ENCODE measurements at regions not wholly inside any gene's neighbourhood (a gene's known extent, or its start where the extent isn't known, plus 50 kb on each side); places are given as distances from the start of the nearest gene placed in this dataset.
"Not testable (repeated sequence)": the region's sequence is repeated elsewhere in the genome, so short reads cannot be mapped to it uniquely, and the experiment has no call there.

GRCh38 chrX:150255441-150256296, 107.4 kb upstream of the MAMLD1 start:
- DNase-seq, result no peak

GRCh38 chrX:150256297-150256650, 106.8 kb upstream of the MAMLD1 start:
- DNase-seq, result no peak

DNA sequence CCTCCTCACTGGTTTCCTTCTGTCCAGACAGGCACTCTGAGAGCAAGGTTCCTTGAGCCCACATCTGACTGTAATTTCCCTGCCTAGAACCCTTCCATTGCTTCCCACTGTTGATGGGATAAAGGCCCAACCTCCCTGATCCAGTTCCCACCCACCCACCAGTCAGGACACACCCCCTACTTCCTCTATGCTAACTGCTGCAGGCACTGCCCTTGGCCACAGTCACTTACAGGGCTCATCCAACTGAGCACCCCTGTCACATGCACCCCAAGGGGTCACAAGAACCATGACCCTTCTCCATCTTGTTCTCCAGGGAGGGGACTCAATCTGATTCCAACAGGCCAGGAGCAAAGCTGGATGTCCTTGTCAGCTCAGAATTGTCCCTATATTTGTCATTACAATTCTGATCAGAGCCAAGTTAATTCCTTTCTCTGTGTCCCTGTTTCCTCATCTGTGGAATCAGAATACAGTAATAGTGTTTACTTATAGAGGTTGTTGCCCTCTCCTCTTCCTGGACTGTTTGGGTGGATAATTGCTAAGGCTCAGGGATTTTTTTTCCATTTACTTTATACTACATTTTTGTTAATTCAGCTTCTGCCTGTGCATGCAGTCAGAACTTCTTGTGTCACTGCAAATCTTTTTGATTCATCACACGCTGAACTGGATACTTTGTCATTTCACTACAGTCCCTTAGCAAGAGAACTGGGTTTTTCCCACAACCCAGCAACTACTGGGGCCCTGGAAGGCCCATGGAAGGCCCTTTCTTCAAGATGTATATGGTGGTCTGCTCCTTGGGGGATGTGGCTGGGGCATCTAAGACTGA, 105.6 kb upstream of the MAMLD1 start:
- no peak for DNase-seq

DNA sequence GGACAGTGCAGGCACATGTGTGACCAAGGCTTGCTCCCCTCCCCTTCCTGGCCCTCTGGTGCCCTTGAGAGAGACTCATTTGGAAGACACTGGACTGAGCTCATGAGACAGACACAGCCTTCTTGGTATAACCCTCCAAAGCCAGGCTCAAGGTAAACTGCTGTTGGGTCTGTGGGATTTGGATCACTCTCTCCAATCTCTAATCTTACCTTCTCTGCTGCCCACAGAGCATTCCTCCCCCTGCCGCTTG, 105.0 kb upstream of the MAMLD1 start:
- DNase-seq, result no peak

DNA sequence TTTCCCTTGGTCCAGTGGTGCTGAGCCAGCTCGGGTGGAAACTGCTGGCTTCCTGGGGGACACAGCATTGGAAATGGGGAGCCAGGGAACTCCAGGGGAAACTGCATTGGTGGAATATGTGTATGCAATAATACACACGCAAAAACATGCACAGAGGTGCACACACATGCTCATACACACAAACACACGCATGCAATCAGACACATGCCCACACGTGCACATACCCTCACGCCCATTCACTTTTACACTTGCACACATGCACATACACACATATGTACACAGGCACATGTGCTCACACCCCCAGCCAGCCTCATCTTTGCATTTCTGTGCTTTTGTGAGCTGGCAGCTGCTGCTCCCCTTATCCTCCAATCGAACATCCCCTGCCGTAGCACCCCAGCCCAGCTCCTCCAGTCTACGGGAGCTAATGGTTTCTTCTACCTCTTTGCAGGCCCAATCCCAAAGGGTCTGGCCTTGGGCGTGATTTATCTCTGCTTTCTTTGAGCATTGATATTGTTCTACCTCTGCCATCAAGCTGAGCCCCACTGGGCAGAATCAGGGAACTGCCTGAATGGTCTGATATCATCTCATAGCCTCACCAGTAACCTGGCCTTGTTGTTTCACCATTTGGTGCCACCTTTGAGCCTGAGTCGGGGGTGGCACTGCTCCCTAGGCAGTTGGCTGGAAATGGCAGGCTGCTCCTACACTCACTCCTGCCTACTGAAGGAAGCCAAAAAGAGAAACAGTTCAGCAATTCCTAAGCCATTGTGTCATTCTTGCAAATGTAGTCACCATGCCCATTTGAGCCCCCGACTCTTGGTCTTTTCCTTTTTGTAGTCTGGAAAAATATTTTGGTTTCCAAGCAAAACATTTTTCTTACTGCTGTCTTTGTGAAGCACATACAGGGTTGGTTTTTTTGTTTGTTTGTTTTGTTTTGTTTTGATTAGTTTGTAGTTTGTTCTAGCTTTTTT, 104.4 kb upstream of the MAMLD1 start:
- DNase-seq, result no peak

DNA sequence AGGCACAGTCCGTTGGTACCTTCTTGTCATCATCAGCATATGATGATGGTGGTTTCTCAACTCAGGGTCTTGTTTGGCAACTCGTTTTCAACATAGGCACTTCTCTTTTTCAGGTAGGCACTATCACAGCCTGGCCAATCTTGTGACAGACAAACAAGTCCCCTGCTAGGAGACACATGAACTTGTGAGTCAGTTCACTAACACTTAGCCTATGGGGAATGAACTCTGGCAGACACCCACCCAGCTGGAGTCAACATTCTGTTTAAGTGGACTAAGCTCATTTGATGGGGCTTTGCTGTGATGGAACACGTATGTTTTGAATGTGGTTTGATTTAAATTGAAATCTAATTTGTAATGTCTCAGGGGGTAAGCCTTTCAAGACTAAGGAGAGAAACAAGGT, 100.7 kb upstream of the MAMLD1 start:
- DNase-seq, result no peak

- DNase-seq, result no peak
These were observed 94.2 kb upstream of the MAMLD1 start for GRCh38 chrX:150268839-150269355.

- no peak for DNase-seq
These were observed 93.4 kb upstream of the MAMLD1 start for GRCh38 chrX:150269605-150270254.

DNA sequence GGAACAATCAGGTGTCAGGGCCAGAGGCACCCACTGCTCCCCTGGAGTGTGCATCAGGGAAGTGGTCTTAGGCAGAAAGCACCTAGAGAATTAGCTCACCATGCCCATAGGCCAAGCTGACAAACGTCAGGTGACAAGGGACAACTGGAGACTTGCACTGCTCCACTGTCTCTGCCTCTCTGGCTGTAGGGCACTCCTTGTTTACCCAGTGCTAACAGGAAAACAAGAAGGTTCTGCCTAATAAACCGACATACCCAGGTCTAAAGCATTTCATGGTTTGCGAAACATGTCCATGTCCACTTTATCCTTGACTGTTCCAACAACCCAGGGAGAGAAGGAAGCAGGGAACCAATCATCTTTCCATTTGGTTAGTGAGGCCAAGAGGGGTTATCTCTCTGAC, 92.5 kb upstream of the MAMLD1 start:
- DNase-seq, result no peak

DNA sequence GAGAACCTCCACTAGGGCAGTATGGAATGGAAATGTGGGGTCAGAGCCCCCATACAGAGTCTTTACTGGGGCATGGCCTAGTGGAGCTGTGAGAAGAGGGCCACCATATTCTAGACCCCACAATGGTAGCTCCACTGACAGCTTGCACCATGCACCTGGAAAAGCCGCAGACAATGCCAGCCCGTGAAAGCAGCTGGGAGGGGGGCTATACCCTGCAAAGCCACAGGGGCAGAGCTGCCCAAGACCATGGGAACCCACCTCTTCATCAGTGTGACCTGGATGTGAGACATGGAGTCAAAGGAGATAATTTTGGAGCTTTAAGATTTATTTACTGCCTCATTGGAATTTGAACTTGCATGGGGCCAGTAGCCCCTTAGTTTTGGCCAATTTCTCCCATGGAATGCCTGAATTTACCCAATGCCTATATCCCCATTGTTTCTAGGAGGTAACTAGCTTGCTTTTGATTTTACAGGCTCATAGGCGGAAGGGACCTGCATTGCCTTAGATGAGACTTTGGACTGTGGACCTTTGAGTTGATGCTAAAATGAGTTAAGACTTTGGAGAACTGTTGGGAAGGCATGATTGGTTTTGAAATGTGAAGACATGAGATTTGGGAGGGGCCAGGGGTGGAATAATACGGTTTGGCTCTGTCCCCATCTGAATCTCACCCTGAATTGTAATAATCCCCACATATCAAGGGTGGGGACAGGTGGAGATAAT, 89.4 kb upstream of the MAMLD1 start:
- DNase-seq, result not testable (repeated sequence)

DNA sequence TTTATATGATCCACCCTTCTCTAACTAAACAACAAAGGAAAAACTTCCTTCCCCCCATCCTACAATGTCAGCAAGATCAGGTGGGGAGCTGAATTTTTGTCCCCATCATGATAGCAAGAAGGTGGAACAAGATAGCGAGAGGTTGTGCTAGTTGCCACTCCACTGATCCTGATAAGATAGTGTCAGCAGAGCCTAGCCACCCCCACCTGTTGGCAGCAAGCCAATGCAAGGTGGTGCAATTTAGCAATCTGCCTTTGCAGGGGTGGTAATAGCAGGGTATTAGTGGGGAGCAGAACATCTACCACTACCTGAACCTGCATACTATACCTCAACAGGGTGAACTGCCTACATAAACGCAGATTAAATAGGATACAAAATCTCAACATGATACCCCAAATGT, 80.2 kb upstream of the MAMLD1 start:
- DNase-seq, result no peak

DNA sequence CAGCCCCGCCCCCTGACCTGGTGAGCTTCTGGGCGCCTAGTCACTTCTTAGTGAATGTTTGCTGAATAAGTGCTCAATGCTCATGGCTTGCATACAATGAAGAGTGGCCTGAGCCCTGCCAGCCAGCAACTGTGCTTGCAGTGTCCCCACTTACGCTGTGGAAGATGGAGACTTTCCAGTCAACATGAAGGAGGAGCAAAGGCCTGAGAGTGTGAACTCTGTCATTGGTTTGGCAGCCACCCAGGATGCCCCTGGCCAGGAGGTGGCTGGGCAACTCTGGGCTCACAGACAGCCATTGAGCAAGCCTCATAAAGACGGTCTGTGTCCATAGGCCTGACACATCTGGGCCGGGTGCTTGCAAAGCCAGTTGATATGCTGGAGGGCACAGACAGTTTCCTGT, 72.1 kb upstream of the MAMLD1 start:
- no peak for DNase-seq

DNA sequence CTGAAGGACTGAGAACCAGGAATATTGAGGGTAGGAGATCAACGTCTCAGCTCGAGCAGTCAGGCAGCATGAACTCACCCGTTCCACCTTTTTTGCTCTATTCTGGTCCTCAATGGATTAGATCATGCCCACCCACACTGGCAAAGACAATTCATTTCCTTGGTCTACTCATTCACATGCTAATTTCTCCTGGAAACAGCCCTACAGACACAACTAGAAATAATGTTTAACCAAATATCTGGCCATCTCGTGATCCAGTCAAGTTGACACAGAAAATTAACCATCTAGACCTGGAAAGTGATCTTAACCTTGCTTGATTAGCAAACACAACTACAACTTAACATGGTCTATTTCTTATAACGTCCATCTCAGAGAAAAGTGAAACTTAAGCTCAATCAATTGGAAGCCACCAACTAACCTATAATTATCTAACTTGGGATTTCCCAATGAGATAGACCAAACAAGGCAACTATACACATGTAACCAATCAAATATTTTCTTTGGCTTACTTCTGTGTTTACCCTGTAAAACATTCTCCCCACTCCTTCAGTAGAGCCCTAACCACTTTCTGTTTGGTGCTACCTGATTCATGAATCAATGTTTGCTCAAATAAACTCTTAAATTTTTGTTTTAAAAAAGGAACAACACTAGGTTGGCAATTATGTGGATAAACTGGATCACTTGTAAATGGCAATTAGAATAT, 69.7 kb upstream of the MAMLD1 start:
- DNase-seq, result no peak

DNA sequence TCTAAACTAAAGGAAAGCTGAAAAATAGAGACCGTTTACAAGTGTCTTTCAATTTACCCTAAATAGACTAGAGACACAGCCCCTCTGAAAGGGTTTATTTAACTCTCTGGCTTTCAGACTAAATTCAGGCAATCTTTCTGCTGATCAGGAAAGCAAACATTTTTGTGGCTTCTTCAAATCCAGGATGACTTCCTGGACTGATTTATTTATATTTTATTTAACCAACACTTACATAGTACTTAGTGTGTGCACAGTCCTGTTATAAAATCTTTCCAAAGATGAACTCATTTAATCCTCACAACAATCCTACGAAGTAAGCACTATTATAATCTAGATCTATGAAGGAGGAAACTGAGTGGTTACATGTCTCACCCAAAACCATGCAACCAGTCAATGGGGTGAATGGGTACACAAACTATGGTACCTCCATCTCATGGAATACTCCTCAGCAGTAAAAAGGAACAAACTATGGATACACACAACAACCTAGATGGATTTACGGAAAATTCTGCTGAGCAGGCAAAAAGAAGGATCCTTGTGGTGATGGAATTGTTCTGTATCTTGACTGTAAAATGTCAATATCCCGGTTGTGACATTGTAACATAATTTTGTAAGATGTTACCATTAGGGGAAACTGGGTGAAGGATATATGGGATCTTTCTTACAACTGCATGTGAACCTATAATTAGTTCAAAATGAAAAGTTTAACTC, 64.1 kb upstream of the MAMLD1 start:
- no peak for DNase-seq

DNA sequence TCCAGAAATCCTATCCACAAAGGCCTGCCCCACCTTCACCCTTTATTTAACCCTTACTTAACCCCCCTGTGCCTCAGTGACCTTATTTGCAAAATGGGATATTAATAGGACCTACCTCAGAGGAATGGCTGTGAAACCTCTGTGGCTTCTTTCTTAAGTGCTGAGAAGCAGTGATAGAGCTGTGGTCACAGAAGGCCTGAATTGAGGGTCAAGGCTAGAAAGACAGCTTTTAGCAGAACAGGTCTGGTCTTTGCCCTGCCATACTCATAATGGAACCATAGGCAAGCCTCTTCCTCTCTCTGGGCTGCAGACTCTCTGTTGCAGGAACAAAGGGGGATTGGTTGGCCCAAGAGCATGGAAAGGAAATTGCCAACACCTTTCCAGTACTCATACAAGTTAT, 63.5 kb upstream of the MAMLD1 start:
- no peak for DNase-seq

- no peak for DNase-seq
These were observed 59.6 kb upstream of the MAMLD1 start for GRCh38 chrX:150303386-150304097.

DNA sequence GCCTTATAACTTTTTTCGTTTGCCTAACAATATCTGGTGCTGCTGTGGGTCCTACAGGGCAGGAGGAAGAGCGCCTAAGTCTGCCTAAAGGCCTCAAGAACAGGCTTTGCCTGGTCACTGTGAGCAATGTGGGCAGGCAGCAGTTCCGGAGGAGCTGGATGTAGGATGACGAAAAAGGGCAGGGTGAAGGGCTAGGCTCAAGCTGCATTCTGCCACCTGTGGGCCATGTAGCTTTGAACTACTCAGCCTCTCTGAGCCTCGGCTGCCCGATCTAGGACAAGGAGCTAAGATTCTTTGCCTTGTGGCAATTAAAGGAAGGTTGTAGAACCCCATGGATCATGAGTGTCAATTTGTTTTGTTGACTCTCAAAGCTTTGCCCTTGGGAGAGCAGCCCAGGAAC, 57.1 kb upstream of the MAMLD1 start:
- no peak for DNase-seq

GRCh38 chrX:150308041-150308440, 55.1 kb upstream of the MAMLD1 start:
- no peak for DNase-seq

DNA sequence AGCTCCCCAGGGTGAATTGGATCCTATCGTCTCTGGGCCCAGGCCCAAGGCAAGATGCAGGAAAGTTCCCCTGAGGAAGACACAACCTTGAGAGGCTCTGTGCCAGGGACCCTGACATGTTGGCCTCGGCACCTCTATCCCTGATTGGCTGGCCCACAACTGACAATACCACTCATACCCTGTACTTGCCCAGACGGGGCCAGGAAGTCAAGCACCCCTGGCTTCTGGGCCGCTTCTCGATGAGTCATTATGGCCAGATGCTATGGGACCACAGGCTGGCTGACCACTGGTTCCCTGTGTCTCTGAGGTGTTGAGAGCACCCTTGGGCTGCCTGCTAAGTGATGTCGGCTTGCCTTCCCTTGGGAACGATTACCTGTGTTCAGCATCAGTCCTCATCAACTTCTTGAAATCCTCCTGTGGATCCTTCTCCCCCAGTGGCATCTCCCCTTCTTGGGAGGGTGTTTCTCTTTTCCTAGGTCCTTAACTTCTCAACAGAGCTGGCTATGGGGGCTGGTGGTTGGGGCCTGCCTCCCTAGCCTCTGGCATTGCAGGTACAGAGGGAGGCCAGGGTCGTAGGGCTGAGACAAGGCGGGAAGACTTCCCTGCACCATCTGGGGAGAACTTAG, 54.5 kb upstream of the MAMLD1 start:
- no peak for DNase-seq
